Epithelial cell of prostate (primary cell): ENCODE measurements at regions not wholly inside any gene's neighbourhood (a gene's known extent, or its start where the extent isn't known, plus 50 kb on each side); places are given as distances from the start of the nearest gene placed in this dataset.
"Not testable (repeated sequence)": the region's sequence is repeated elsewhere in the genome, so short reads cannot be mapped to it uniquely, and the experiment has no call there.

Experiments
- DNase-seq: peaks from one replicate; pipeline ENCODE4 v3.0.0-alpha.2; 2011; ENCODE audit warnings: low read depth, low spot score
- H3K27ac ChIP-seq: fragments of 450-650 bp; 2 replicates; pipeline ENCODE4 v1.5.1; 2017; ENCODE audit warnings: mild to moderate bottlenecking

- DNase-seq = no peak
- H3K27ac ChIP-seq = no peak overlapping the region
Measured at GRCh38 chr6:167686204-167686893, 140.4 kb upstream of the AFDN start.

GRCh38 chr6:167687116-167687725, 139.5 kb upstream of the AFDN start:
- DNase-seq = no peak
- no peak overlapping the region for H3K27ac ChIP-seq

DNA sequence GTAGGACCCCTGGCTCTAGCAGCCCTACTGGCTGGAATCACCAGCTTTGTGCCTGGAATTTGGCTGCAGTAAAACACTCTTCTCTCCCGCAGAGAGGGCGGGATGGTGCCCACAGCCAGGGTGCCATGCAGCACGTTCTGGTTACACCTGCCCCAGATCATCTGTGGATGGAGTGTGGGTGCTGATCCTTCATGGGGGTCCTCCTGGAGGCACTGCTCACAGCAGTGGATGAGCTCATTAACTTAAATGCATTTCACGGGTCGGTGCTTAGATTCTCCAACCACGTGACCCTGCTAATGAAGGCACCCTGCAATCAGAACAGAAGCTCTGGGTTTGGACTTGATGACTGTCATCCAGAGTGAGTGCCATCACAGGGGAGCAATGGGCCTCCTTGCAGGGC, 138.6 kb upstream of the AFDN start:
- DNase-seq = no peak
- H3K27ac ChIP-seq = no peak overlapping the region

DNA sequence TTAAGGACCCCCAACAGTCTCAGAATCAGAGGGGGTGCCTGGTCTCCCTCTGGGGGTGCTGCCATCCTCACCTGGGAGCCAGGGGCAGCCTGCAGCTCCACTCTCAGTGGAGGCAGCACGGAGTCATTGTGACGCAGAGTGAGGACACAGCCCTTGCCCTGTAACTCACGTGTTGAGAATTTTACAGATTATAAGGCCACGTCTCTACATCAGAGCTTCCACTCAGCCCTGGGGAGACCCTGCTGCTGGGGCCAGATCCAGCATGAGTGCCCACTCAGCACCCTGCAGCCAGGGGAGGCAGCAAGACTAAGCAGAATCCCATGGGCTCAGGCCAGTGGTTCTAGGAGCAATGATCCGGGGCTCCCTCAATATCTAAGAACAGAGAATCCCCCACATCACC, 137.4 kb upstream of the AFDN start:
- H3K27ac ChIP-seq = no peak overlapping the region
- no peak for DNase-seq

DNA sequence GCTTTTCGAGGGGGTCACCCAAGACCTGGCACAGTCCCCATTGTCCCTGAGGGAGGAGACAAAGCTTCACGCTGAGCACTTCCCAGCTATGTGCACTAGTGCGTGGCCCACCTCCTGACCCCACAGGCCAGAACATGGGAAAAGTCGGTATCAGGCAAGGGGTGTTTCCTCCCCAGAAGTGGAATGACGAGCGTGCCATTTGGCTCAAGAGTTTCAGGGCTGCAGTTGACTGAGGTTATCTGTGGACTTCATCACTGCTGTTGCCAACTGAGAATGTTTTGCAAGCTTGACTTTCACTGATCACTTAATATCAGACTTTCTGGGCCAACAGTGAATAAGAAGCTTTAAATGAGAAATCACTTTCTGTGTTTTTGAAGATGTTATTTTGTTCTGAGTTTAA, 137.0 kb upstream of the AFDN start:
- no peak for DNase-seq
- no peak overlapping the region for H3K27ac ChIP-seq

DNA sequence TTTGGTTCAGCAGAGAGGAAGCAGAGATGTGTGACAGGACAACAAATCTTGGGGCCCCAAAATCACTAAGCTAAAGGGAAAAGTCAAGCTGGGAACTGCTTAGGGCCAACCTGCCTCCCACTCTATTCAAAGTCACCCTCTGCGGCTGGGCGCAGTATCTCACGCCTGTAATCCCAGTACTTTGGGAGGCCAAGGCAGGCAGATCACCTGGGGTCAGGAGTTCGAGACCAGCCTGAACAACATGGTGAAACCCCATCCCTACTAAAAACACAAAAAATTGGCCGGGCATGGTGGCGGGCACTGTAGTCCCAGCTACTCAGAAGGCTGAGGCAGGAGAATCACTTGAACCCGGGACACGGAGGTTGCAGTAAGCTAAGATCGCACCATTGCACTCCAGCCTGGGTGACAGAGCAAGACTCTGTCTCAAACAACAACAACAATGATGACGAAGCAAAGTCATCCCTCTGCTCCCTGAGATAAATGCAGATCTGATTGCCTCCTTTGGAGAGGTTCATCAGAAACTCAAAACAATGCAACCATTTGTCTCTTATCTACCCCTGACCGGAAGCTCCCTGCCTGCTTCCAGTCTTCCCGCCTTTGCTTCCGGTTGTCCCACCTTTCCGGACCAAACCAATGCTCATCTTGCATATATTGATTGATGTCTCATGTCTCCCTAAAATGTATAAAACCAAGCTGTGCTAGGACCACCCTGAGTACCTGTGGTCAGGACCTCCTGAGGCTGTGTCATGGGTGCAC, 136.4 kb upstream of the AFDN start:
- not testable (repeated sequence) for H3K27ac ChIP-seq, DNase-seq

- H3K27ac ChIP-seq = no peak overlapping the region
- no peak for DNase-seq
Measured at GRCh38 chr6:167690931-167691330, 135.8 kb upstream of the AFDN start.

DNA sequence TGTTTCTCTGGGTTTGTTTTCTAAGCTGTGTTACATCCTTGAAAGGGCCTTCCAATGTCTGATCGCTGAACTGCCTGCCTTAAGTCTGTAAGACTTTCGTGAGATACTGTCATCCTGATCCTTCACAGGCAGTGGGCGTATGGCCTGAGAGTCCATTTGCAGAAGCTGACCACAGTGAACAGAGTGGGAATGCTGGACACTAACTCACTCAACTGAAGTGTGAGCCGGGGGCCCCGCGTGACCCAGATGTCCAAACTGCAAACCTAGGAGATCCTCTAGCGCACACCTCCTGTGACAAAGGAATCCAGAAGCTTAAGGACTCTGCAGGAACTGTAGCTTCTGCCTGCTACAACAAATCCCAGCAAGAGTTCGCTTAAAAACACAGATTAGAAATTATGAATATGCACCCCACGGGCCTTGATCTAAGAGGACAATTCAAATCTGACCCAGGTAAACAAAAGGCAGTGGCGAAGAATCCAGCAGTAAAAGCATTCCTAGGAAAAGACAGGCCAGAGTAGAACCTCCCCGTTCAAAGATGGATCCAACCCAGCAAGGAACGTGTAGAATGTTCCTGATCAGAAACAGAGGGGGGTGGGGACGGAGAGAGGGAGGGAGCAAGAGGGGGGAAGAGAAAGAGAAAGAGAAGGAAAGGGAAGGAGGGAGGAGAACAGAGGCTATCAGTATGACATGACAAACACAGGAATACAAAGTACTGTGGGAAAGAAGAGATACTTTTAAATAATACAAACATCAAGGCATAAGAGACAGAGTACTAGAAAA, 135.0 kb upstream of the AFDN start:
- H3K27ac ChIP-seq = no peak overlapping the region
- no peak for DNase-seq

- not testable (repeated sequence) for DNase-seq, H3K27ac ChIP-seq
Measured at GRCh38 chr6:167693478-167693877, 133.2 kb upstream of the AFDN start.

GRCh38 chr6:167695831-167696230, 130.9 kb upstream of the AFDN start:
- H3K27ac ChIP-seq = no peak overlapping the region

GRCh38 chr6:167696296-167696695, 130.4 kb upstream of the AFDN start:
- DNase-seq = no peak
- H3K27ac ChIP-seq = no peak overlapping the region

More at GRCh38 chr6:167695831-167696230, 130.9 kb upstream of the AFDN start:
- DNase-seq = no peak

DNA sequence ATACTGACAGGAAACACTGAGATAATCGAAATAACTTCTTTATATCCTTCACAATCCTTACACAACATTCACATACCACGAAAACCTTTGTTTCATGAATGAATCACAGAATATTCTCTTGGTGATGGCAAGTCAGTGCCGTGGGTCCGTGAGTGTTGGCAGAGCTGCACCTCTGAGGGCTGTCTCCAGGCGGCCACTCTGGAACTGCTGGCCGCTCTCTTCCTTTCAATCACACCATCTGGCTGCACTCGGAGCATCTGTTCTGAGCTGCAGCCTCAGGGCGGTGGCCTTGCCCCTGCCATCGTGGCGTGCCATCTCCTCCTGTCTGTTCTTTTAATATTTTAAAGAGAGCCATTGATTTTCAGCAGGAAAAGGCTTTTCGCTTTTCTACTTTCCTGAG, 129.4 kb upstream of the AFDN start:
- no peak for DNase-seq
- peak overlapping the region; percentile 37 for H3K27ac ChIP-seq

GRCh38 chr6:167698540-167698939, 128.2 kb upstream of the AFDN start:
- H3K27ac ChIP-seq = peak overlapping the region; percentile 94
- no peak for DNase-seq

DNA sequence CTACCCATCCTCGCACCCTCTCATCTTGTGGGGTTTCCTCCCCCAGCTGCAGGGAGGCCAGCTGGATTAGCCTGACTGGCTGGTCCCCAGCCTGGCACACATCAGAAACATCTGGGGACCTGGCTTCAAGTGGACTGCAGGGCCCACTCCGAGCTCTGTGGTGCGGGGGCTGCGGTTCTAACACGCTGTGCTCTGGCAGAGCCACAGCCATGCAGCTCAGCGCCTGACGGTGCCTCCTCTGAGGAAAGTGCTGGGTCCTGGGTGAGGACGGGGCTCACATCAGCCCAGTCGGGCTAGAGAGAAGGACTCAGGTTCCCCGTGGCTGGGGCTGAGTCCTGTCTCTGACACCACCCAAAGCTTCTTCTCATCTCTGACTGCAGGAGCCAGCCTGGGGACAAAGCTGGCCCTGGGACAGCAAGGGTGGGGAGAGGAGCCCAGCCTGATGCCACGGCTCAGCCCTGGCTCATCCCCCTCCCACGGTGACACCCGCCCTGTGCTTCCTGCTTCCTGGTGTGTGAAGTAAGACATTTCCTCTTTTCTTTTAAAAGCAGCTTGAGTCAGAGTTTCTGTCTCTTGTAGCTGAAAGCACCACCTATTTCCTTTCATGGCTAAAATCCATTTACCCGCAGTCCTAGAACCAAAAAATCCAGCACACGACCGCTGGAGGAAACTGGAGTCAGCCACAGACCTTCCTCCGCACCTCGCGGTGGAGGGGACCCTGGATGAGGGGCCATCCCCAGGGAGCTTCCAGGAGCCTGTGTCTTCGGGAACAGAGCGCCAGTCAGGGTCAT, 127.4 kb upstream of the AFDN start:
- H3K27ac ChIP-seq = peak overlapping the region; percentile 94
- DNase-seq = peak; percentile 48

DNA sequence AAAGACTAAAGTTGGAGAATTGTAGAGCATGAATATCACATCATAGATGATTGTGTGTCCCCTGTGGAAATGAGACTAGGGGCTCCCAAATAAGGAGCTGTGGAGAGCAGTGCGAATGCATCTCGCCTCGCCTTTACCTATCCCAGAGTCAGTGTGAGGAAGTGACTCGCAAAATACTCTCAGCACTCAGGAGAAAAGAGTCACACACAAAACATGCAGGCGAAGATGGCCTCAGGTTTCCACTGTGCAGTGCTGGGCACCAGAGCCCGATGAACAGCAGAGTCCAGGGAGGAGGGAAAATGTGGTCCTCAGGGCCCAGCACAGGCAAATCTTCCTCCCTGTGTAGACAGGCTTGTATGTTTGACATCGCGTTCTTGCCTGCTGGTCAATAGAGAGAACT, 126.5 kb upstream of the AFDN start:
- H3K27ac ChIP-seq = peak overlapping the region; percentile 94
- peak; percentile 10 for DNase-seq

GRCh38 chr6:167701010-167701409, 125.7 kb upstream of the AFDN start:
- no peak for DNase-seq

GRCh38 chr6:167702241-167702827, 124.4 kb upstream of the AFDN start:
- no peak for DNase-seq
- peak overlapping the region; percentile 94 for H3K27ac ChIP-seq

More at GRCh38 chr6:167701010-167701409, 125.7 kb upstream of the AFDN start:
- peak overlapping the region; percentile 94 for H3K27ac ChIP-seq

GRCh38 chr6:167703347-167703746, 123.4 kb upstream of the AFDN start:
- DNase-seq = no peak
- H3K27ac ChIP-seq = no peak overlapping the region

- H3K27ac ChIP-seq = no peak overlapping the region
- no peak for DNase-seq
Measured at GRCh38 chr6:167703781-167704180, 122.9 kb upstream of the AFDN start.
